ENCODE measurements at regions not wholly inside any gene's neighbourhood (a gene's known extent, or its start where the extent isn't known, plus 50 kb on each side); places are given as distances from the start of the nearest gene placed in this dataset.

GRCh38 chr2:2399396-2399795, 68.3 kb upstream of the MYT1L start:
- TF ChIP-seq CTCF (IDR thresholded peaks at IDR 0.05) (no peak), POLR2A (IDR thresholded peaks at IDR 0.05) (no peak)

Data from uterus (tissue), 2 donors.